Calu3 (cell line): ENCODE measurements at regions not wholly inside any gene's neighbourhood (a gene's known extent, or its start where the extent isn't known, plus 50 kb on each side); places are given as distances from the start of the nearest gene placed in this dataset.

Source experiments
- BruUV-seq: library from RNA; stranded (reverse); fragments of 400-500 nt; replicated peaks from 2 replicates; lab custom pipeline; 2021; lab: Mats Ljungman, UMichigan
- CTCF ChIA-PET: fragments of 300-600 bp; sonication (Branson Sonifier 250); formaldehyde crosslinking; loops from one replicate; lab custom pipeline; 2022; ENCODE audit warnings: antibody characterized with exemption; lab: Charles Lee
- DNase-seq: peaks from one replicate; pipeline ENCODE4 v3.0.0; 2022
- H3K27ac Mint-ChIP-seq: one replicate; pipeline ENCODE4 v1.8.0; 2022; ENCODE audit warnings: mixed read lengths; ENCODE audit not compliant: unreplicated experiment
- H3K27me3 Mint-ChIP-seq: one replicate; pipeline ENCODE4 v1.8.0; 2022; ENCODE audit warnings: mixed read lengths; ENCODE audit not compliant: unreplicated experiment
- H3K36me3 Mint-ChIP-seq: one replicate; pipeline ENCODE4 v1.8.0; 2022; ENCODE audit warnings: mild to moderate bottlenecking, moderate library complexity, mixed read lengths; ENCODE audit not compliant: insufficient read depth, unreplicated experiment
- H3K4me1 Mint-ChIP-seq: one replicate; pipeline ENCODE4 v1.8.0; 2022; ENCODE audit warnings: mild to moderate bottlenecking, low read depth, mixed read lengths; ENCODE audit not compliant: unreplicated experiment
- H3K4me3 Mint-ChIP-seq: one replicate; pipeline ENCODE4 v1.8.0; 2022; ENCODE audit warnings: mild to moderate bottlenecking, low read depth, moderate library complexity, mixed read lengths; ENCODE audit not compliant: unreplicated experiment
- H3K9me3 Mint-ChIP-seq: one replicate; pipeline ENCODE4 v1.8.0; 2022; ENCODE audit warnings: low read depth, mixed read lengths; ENCODE audit not compliant: unreplicated experiment
- CTCF ChIP-seq: fragments of 200-600 bp; IDR thresholded peaks from one replicate; pipeline ENCODE4 v1.8.0; 2022; ENCODE audit warnings: antibody characterized with exemption; ENCODE audit not compliant: unreplicated experiment
- intact Hi-C: fragments of 100-400 bp; cut with micrococcal nuclease; formaldehyde crosslinking; loops from one replicate; pipeline ENCODE4 v1.10.0; 2022; ENCODE audit not compliant: unreplicated experiment

- CTCF ChIA-PET: interaction anchor here (0.6 kb wide), 1 partner anchor 575 kb away, joined by 3 read pairs; no protein-coding TSS in a partner anchor
- TF ChIP-seq CTCF: no peak
- Mint-ChIP-seq H3K4me1 (no peaks in the 10 kb centered on the region), H3K9me3 (peaks cover 4% of the 10 kb centered on the region), H3K27ac (no peak overlapping the region), H3K27me3 (no peaks in the 10 kb centered on the region), H3K36me3 (no peaks in the 10 kb centered on the region), H3K4me3 (no peak overlapping the region)
- BruUV-seq: no TSS peak
- DNase-seq: no peak
- intact Hi-C loops: no loop called here
Measured at GRCh38 chr12:43127886-43128549, 424.0 kb downstream of the ADAMTS20 start.

GRCh38 chr12:43126652-43127375 lies 425.2 kb downstream of the ADAMTS20 start:
- no peaks in the 10 kb centered on the region for H3K36me3 Mint-ChIP-seq
- H3K4me1 Mint-ChIP-seq: no peaks in the 10 kb centered on the region
- intact Hi-C loops: no loop called here
- no peaks in the 10 kb centered on the region for H3K27me3 Mint-ChIP-seq
- H3K27ac Mint-ChIP-seq: no peak overlapping the region
- H3K4me3 Mint-ChIP-seq: no peak overlapping the region
- no peak for TF ChIP-seq CTCF
- no peak for DNase-seq
- CTCF ChIA-PET: no interaction called here
- no TSS peak for BruUV-seq
- peaks cover 4% of the 10 kb centered on the region for H3K9me3 Mint-ChIP-seq

GRCh38 chr12:43123461-43123860 lies 428.5 kb downstream of the ADAMTS20 start:
- Mint-ChIP-seq H3K36me3 (no peaks in the 10 kb centered on the region), H3K27me3 (no peaks in the 10 kb centered on the region), H3K9me3 (no peaks in the 10 kb centered on the region), H3K27ac (no peak overlapping the region), H3K4me3 (no peak overlapping the region), H3K4me1 (no peaks in the 10 kb centered on the region)
- no peak for TF ChIP-seq CTCF
- BruUV-seq: no TSS peak
- intact Hi-C loops: no loop called here
- DNase-seq: no peak
- CTCF ChIA-PET: no interaction called here

GRCh38 chr12:43120150-43120549 lies 431.9 kb downstream of the ADAMTS20 start:
- intact Hi-C loops: no loop called here
- CTCF ChIA-PET: no interaction called here
- H3K4me1 Mint-ChIP-seq: no peaks in the 10 kb centered on the region
- no TSS peak for BruUV-seq
- no peak overlapping the region for H3K4me3 Mint-ChIP-seq
- H3K27ac Mint-ChIP-seq: no peak overlapping the region
- no peaks in the 10 kb centered on the region for H3K9me3 Mint-ChIP-seq
- TF ChIP-seq CTCF: no peak
- no peaks in the 10 kb centered on the region for H3K36me3 Mint-ChIP-seq
- no peaks in the 10 kb centered on the region for H3K27me3 Mint-ChIP-seq
- DNase-seq: no peak
